ENCODE measurements at regions not wholly inside any gene's neighbourhood (a gene's known extent, or its start where the extent isn't known, plus 50 kb on each side); places are given as distances from the start of the nearest gene placed in this dataset.

DNA sequence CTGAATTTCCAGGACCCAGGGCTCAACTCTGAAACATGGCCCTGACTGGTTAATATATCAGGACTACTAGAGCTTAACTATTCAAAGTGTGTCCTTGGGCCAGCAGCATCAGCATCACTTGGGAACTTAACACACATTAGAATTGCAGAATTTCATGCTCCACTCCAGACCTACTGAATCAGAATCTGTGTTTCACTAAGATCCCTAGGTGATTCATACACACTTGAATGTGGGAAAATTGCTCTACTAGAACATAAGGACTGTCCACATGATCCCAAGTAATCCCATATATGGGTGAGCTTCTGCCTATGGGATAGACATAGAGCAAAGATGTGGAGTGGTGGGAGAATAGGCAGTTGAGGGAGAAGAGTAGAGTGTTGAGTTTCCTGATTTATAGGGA lies 192.5 kb upstream of the CLNK start:
- TF ChIP-seq ZNF175 (tag by site-specific recombination; IDR thresholded peaks at IDR 0.05) (no peak), ZNF274 (IDR thresholded peaks at IDR 0.05; ENCODE audit: low read length) (no peak), ZNF274 (tag by site-specific recombination; IDR thresholded peaks at IDR 0.05; ENCODE audit: borderline replicate concordance) (no peak), ZNF146 (tag by site-specific recombination; IDR thresholded peaks at IDR 0.05) (no peak), ZNF24 (tag by site-specific recombination; IDR thresholded peaks at IDR 0.05) (no peak)
- TF ChIP-seq, protein P1, sequence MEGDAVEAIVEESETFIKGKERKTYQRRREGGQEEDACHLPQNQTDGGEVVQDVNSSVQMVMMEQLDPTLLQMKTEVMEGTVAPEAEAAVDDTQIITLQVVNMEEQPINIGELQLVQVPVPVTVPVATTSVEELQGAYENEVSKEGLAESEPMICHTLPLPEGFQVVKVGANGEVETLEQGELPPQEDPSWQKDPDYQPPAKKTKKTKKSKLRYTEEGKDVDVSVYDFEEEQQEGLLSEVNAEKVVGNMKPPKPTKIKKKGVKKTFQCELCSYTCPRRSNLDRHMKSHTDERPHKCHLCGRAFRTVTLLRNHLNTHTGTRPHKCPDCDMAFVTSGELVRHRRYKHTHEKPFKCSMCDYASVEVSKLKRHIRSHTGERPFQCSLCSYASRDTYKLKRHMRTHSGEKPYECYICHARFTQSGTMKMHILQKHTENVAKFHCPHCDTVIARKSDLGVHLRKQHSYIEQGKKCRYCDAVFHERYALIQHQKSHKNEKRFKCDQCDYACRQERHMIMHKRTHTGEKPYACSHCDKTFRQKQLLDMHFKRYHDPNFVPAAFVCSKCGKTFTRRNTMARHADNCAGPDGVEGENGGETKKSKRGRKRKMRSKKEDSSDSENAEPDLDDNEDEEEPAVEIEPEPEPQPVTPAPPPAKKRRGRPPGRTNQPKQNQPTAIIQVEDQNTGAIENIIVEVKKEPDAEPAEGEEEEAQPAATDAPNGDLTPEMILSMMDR (tag by site-specific recombination; IDR thresholded peaks at IDR 0.05): no peak
- TF ChIP-seq, protein P2, sequence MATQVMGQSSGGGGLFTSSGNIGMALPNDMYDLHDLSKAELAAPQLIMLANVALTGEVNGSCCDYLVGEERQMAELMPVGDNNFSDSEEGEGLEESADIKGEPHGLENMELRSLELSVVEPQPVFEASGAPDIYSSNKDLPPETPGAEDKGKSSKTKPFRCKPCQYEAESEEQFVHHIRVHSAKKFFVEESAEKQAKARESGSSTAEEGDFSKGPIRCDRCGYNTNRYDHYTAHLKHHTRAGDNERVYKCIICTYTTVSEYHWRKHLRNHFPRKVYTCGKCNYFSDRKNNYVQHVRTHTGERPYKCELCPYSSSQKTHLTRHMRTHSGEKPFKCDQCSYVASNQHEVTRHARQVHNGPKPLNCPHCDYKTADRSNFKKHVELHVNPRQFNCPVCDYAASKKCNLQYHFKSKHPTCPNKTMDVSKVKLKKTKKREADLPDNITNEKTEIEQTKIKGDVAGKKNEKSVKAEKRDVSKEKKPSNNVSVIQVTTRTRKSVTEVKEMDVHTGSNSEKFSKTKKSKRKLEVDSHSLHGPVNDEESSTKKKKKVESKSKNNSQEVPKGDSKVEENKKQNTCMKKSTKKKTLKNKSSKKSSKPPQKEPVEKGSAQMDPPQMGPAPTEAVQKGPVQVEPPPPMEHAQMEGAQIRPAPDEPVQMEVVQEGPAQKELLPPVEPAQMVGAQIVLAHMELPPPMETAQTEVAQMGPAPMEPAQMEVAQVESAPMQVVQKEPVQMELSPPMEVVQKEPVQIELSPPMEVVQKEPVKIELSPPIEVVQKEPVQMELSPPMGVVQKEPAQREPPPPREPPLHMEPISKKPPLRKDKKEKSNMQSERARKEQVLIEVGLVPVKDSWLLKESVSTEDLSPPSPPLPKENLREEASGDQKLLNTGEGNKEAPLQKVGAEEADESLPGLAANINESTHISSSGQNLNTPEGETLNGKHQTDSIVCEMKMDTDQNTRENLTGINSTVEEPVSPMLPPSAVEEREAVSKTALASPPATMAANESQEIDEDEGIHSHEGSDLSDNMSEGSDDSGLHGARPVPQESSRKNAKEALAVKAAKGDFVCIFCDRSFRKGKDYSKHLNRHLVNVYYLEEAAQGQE (tag by site-specific recombination; IDR thresholded peaks at IDR 0.05): no peak
